ENCODE measurements at regions not wholly inside any gene's neighbourhood (a gene's known extent, or its start where the extent isn't known, plus 50 kb on each side); places are given as distances from the start of the nearest gene placed in this dataset.
"Not testable (repeated sequence)": the region's sequence is repeated elsewhere in the genome, so short reads cannot be mapped to it uniquely, and the experiment has no call there.

DNA sequence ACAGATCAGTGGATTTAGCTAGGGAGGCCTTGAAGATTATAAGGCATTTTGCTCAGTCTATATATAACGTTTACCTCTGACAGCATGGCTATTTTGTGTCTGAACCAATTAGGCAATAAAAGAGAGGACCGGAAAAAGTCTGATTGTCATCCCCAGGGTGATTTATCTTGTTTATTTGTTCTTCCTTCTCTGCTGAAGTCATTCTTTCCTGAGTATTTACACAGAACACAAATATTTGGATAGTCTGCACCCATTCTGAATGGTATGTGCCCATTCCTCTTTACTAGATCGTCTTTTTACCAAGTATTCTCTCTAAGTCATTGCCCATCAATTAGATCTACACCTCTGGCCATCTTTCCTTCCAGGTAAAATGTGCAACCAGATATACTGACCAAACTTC, 1602.9 kb downstream of the KCNT2 start:
- no peak for DNase-seq

DNA sequence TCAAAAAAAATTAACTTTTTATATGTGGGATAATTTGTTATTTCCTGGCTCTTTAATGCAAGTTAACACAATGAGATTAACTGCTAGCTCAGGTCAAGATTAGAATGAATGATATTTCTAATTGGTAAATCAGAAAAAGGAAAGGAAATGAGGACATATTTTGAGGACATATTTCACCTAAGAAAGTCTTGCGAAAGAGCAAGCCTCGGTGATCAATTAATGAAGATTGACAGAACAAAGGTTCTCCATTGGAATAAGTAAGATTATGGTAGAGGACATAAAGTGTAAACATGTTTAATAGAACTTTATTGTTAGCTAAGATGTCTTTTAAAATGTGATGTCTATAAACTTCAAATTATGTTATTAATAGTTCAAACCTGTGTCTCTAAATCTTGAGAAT, 1617.8 kb downstream of the KCNT2 start:
- no peak for DNase-seq

- no peak for DNase-seq
Observed at GRCh38 chr1:194975913-194976312, 1632.3 kb downstream of the KCNT2 start.

DNA sequence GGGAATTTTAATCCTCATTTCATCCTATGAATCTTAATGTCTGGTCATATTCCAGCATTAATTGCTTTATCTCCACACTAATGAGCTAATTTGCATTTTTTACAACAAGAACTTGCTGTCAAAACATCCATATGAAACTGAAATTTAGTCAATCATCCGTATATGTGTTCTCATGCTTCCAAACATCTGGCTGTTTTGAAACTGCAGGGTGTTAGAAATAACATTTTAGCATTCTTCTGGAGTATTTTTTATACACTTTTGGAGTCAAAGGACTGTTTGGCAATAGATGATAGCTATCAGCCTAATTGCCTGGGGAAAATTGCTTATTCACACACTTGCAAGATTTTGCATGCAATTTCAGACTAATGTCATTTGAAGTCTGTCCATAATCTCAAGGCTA, 1639.3 kb downstream of the KCNT2 start:
- DNase-seq: no peak

DNA sequence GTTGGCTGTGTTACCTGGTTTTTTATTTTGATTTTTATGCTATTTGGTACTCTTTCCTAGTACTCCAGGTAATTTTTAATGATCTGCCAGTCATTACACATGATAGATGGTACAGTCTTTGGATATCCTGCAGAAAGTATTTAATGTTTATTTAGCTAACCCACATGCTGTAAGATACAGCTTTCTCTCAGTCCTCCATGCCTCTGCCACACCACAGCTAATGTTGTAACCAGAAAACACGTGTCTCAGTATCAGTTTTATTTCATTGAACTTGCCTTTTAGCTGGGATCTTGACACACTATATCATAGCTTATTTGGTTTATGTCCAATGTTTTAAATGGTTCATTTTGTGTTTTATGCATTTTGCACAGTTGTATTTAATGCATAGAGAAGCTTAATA, 1648.4 kb downstream of the KCNT2 start:
- DNase-seq: no peak

DNA sequence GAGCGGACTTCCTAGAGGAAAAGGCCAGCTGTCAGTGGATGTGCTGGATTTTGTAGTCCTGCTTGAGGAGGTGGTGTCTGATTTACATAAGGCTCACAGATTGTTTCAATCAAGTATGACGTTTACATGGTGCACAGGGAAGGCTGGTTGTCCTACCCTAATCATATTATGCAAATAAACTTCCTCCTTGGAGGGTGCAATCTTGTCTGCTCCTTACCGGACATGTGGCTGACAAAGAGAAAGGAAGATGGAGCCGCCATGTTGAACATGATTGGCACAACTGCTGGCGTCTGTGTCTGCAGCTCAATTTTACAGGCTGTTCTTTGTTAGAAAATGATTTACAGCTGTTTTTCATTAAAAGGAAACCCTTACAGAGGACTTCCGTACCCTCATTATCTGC, 1656.1 kb downstream of the KCNT2 start:
- DNase-seq: no peak

GRCh38 chr1:194950584-194950983, 1657.7 kb downstream of the KCNT2 start:
- no peak for DNase-seq

DNA sequence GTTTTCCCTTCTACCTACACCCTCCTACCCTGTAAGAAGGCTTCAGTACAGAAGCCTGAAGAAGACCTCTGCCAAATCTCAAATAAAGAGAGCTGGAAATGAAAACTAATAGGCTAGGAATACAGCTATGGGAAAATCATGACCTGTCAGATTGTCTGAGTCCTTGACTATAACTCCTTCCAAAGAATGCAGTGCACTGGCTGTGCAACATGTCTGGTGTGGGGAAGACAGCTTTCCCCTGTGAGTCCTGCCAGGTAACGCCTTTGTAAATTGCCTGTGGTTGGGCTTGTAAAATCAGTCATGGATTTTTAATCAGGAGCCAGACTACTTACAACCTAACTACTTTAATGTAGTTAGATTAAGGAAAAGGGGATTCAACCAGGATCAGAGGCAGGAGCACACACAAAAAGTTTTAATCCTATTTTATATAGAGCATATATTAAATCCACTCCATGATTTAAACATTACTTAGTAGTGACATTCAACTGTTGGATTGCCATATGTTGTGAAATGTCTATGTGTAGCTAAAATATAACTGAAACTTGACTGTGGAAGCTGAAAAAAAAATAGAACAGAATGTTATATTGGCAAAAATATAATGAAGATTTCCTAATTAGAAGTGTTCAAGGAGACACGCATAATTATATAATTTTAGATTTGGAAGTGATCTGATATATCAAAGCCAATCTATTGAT, 1667.8 kb downstream of the KCNT2 start:
- no peak for DNase-seq

- DNase-seq: no peak
Observed at GRCh38 chr1:194935864-194936263, 1672.4 kb downstream of the KCNT2 start.

DNA sequence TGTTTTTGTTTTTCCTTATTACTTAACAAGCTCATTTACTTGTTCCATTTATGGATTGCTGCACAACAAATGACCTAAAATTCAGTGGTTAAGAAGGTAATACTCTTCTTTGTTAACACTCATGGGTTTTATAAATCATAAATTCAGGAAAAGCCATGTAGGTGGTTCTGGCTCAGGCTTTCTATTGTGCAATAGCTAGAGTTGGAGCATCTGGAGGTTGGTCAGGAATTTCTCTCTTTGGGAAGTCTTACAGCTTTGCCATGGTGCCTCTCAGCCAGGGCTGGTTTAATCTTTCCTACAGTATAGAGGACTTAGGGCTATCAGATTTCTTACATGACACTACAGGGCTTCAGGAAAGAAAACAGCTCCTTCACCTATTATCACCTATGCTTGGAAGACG, 1677.1 kb downstream of the KCNT2 start:
- no peak for DNase-seq

GRCh38 chr1:194930132-194930531, 1678.1 kb downstream of the KCNT2 start:
- no peak for DNase-seq

- no peak for DNase-seq
Observed at GRCh38 chr1:194929357-194929756, 1678.9 kb downstream of the KCNT2 start.

- DNase-seq: no peak
Observed at GRCh38 chr1:194919146-194919545, 1689.1 kb downstream of the KCNT2 start.

- no peak for DNase-seq
Observed at GRCh38 chr1:194917769-194918168, 1690.5 kb downstream of the KCNT2 start.

- no peak for DNase-seq
Observed at GRCh38 chr1:194908643-194909042, 1699.6 kb downstream of the KCNT2 start.

DNA sequence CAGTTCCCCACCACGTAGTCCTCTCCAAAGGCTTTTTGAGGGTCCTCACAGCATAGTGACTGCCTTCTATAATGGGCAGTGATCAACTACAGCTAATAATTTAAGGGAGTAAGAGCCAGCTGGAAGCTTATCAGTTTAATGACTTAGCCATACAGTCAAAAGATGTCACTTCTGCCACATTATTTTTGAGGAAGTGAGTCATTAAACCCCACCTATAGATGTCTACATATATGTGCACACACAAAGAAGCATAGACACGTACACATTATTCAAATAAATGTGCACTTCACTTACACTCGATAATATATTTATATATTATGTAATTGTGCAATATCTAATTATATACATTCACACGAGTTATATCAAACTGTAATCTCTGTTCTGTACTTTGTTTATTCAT, 1704.7 kb downstream of the KCNT2 start:
- DNase-seq: no peak

DNA sequence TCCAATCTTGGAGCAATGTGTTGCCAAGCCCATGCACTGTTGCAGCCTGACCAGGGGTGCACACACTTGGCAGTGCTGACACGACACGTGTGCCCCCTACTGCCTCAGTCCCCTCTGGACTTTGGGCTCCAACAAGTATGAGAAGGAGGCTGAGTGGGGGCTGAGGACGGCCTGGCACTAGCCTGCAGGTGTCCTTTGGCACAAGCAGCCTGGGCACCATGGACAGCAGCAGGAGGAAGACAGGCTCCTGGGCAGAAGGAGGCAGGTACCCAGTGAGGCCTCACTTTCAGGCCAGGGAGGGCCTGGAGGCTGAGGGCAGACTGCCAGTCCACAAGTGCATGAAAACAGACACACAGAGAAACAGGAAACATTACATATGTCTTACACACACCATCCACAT, 1702.9 kb upstream of the B3GALT2 start:
- no peak for DNase-seq

GRCh38 chr1:194870860-194871259, 1684.4 kb upstream of the B3GALT2 start:
- no peak for DNase-seq

DNA sequence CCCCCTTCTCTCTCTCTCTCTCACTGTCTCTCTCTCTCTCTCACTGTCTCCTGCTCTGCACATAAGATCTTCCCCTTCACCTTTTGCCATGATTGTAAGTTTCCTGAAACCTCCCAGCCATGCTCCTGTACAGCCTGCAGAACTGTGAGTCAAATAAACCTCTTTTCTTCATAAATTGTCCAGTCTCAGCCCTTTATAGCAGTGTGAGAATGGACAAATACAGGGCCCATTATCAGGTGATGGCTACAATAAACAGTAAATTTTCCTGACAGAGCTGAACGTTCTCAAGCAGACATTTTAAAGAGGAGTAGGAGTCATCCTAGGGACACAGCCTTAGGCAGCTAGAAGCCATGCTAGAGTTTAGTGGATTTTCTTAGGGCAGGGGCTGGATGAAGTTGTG, 1679.7 kb upstream of the B3GALT2 start:
- DNase-seq: no peak

GRCh38 chr1:194865383-194865782, 1679.0 kb upstream of the B3GALT2 start:
- no peak for DNase-seq

- no peak for DNase-seq
Observed at GRCh38 chr1:194862129-194862528, 1675.7 kb upstream of the B3GALT2 start.

DNA sequence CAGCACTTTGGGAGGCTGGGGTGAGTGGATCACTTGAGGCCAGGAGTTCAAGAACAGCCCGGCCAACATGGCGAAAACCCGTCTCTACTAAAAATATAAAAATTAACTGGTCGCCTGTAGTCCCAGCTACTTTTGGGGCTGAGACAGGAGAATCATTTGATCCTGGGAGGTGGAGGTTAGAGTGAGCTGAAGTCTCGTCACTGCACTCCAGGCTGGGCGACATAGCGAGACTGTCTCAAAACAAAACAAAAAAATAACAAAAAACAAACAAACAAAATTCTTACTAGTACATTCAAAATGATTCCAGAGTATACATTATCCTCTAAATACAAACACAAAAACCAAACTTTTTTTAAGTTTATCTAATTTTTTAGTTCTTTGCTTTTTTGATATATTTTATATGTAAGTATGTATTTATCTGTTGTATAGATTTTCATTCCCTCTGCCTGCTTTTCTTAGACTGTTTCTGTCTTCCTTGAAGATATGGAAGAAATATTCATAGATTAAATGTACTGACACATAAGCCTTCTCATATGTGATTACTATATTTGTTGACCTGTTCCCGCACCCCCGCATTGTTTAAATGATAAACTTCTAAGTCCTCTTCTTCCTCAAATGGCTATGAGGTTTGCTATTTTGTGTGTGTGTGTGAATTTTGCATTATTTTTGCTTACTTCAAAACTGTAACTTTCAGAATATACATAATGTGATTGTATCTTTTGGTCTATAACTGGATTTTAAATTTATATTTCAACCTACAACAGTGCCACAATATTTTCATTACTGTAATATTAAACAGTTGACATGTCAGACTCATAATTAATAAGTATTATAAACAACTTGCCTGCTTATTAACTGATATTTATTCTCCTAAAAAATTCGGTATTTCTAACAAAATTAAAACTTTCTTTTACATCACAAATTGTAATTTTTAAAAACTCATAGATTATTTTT, 1674.1 kb upstream of the B3GALT2 start:
- no peak for DNase-seq

DNA sequence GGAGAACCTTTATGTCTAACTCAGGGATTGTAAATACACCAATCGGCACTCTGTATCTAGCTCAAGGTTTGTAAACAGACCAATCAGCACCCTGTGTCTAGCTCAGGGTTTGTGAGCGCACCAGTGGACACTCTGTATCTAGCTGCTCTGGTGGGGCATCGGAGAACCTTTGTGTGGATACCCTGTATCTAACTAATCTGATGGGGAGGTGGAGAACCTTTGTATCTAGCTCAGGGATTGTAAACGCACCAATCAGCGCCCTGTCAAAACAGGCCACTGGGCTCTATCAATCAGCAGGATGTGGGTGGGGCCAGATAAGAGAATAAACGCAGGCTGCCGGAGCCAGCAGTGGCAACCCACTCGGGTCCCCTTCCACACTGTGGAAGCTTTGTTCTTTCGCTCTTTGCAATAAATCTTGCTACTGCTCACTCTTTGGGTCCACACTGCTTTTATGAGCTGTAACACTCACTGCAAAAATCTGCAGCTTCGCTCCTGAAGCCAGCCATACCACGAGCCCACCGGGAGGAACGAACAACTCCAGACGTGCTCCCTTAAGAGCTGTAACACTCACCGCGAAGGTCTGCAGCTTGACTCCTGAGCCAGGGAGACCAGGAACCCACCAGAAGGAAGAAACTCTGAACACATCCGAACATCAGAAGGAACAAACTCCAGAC, 1673.2 kb upstream of the B3GALT2 start:
- not testable (repeated sequence) for DNase-seq

All from CD4-positive, alpha-beta T cell treated with Interleukin-15 for 1 hour (primary cell).